HG02840 (cell line): ENCODE measurements at regions not wholly inside any gene's neighbourhood (a gene's known extent, or its start where the extent isn't known, plus 50 kb on each side); places are given as distances from the start of the nearest gene placed in this dataset.
"Not testable (repeated sequence)": the region's sequence is repeated elsewhere in the genome, so short reads cannot be mapped to it uniquely, and the experiment has no call there.

Experiments
- ATAC-seq: cut with Tn5 transposase; IDR thresholded peaks from one replicate; pipeline ENCODE4 v1.9.1; 2021; ENCODE audit warnings: mild to moderate bottlenecking, moderate library complexity, moderate number of reproducible peaks; ENCODE audit not compliant: unreplicated experiment, low FRiP score

- ATAC-seq = no peak
Measured at GRCh38 chr4:26035921-26036320, 121.9 kb downstream of the SMIM20 start.

GRCh38 chr4:26039639-26040359, 125.8 kb downstream of the SMIM20 start:
- no peak for ATAC-seq

GRCh38 chr4:26044524-26044923, 130.5 kb downstream of the SMIM20 start:
- no peak for ATAC-seq

GRCh38 chr4:26044983-26045382, 131.0 kb downstream of the SMIM20 start:
- no peak for ATAC-seq

GRCh38 chr4:26047795-26048194, 133.8 kb downstream of the SMIM20 start:
- no peak for ATAC-seq

- no peak for ATAC-seq
Measured at GRCh38 chr4:26048378-26048882, 134.4 kb downstream of the SMIM20 start.

- no peak for ATAC-seq
Measured at GRCh38 chr4:26048950-26049349, 134.9 kb downstream of the SMIM20 start.

GRCh38 chr4:26049447-26049846, 135.4 kb downstream of the SMIM20 start:
- ATAC-seq = no peak

GRCh38 chr4:26050212-26050643, 136.2 kb downstream of the SMIM20 start:
- ATAC-seq = no peak

GRCh38 chr4:26050671-26051070, 136.7 kb downstream of the SMIM20 start:
- no peak for ATAC-seq

- no peak for ATAC-seq
Measured at GRCh38 chr4:26051240-26051639, 137.2 kb downstream of the SMIM20 start.

- no peak for ATAC-seq
Measured at GRCh38 chr4:26052663-26053541, 138.9 kb downstream of the SMIM20 start.

- no peak for ATAC-seq
Measured at GRCh38 chr4:26053761-26054160, 139.7 kb downstream of the SMIM20 start.

GRCh38 chr4:26055855-26056254, 141.8 kb downstream of the SMIM20 start:
- no peak for ATAC-seq

GRCh38 chr4:26056406-26056805, 142.4 kb downstream of the SMIM20 start:
- no peak for ATAC-seq

- ATAC-seq = not testable (repeated sequence)
Measured at GRCh38 chr4:26057839-26058238, 143.8 kb downstream of the SMIM20 start.

GRCh38 chr4:26058537-26058936, 144.5 kb downstream of the SMIM20 start:
- ATAC-seq = no peak

GRCh38 chr4:26059391-26060154, 145.6 kb downstream of the SMIM20 start:
- ATAC-seq = no peak

GRCh38 chr4:26060286-26060685, 146.3 kb downstream of the SMIM20 start:
- no peak for ATAC-seq

- ATAC-seq = no peak
Measured at GRCh38 chr4:26061248-26061986, 147.4 kb downstream of the SMIM20 start.
